ENCODE measurements at regions not wholly inside any gene's neighbourhood (a gene's known extent, or its start where the extent isn't known, plus 50 kb on each side); places are given as distances from the start of the nearest gene placed in this dataset.
A peak's percentile ranks its signal among the peaks of the same experiment; 100 is the strongest.
"Not testable (repeated sequence)": the region's sequence is repeated elsewhere in the genome, so short reads cannot be mapped to it uniquely, and the experiment has no call there.

GRCh38 chr13:86253497-86253896 is 454.3 kb upstream of the SLITRK6 start:
- not testable (repeated sequence) for DNase-seq

GRCh38 chr13:86255820-86256219 is 456.6 kb upstream of the SLITRK6 start:
- DNase-seq = not testable (repeated sequence)

GRCh38 chr13:86269511-86269910 is 470.3 kb upstream of the SLITRK6 start:
- no peak for DNase-seq

GRCh38 chr13:86282442-86282841 is 483.2 kb upstream of the SLITRK6 start:
- DNase-seq = no peak

- DNase-seq = no peak
Observed at GRCh38 chr13:86283031-86283430, 483.8 kb upstream of the SLITRK6 start.

GRCh38 chr13:86298725-86299124 is 499.5 kb upstream of the SLITRK6 start:
- DNase-seq = peak; percentile 12

GRCh38 chr13:86299128-86299527 is 499.9 kb upstream of the SLITRK6 start:
- DNase-seq = no peak

- DNase-seq = no peak
Observed at GRCh38 chr13:86309881-86310280, 510.7 kb upstream of the SLITRK6 start.

- no peak for DNase-seq
Observed at GRCh38 chr13:86313421-86313820, 514.2 kb upstream of the SLITRK6 start.

GRCh38 chr13:86318450-86318849 is 519.2 kb upstream of the SLITRK6 start:
- DNase-seq = no peak

- no peak for DNase-seq
Observed at GRCh38 chr13:86324191-86324590, 525.0 kb upstream of the SLITRK6 start.

GRCh38 chr13:86355301-86355700 is 556.1 kb upstream of the SLITRK6 start:
- no peak for DNase-seq

GRCh38 chr13:86357106-86357505 is 557.9 kb upstream of the SLITRK6 start:
- no peak for DNase-seq

GRCh38 chr13:86363749-86364148 is 564.5 kb upstream of the SLITRK6 start:
- not testable (repeated sequence) for DNase-seq

- DNase-seq = no peak
Observed at GRCh38 chr13:86368924-86369323, 569.7 kb upstream of the SLITRK6 start.

GRCh38 chr13:86377451-86377850 is 578.2 kb upstream of the SLITRK6 start:
- no peak for DNase-seq

- DNase-seq = no peak
Observed at GRCh38 chr13:86378628-86379027, 579.4 kb upstream of the SLITRK6 start.

- DNase-seq = no peak
Observed at GRCh38 chr13:86383151-86383550, 583.9 kb upstream of the SLITRK6 start.

- DNase-seq = no peak
Observed at GRCh38 chr13:86383561-86383960, 584.3 kb upstream of the SLITRK6 start.

- no peak for DNase-seq
Observed at GRCh38 chr13:86397635-86398034, 598.4 kb upstream of the SLITRK6 start.

GRCh38 chr13:86399572-86399971 is 600.4 kb upstream of the SLITRK6 start:
- no peak for DNase-seq

GRCh38 chr13:86402500-86402899 is 603.3 kb upstream of the SLITRK6 start:
- DNase-seq = no peak

GRCh38 chr13:86403181-86403580 is 604.0 kb upstream of the SLITRK6 start:
- DNase-seq = no peak

GRCh38 chr13:86409466-86410241 is 610.4 kb upstream of the SLITRK6 start:
- no peak for DNase-seq

- DNase-seq = no peak
Observed at GRCh38 chr13:86425170-86425815, 626.1 kb upstream of the SLITRK6 start.

Measured in NCI-H2227 treated with DMSO at 0.1 percent for 48 hours (cell line).